M059J (cell line): ENCODE measurements at regions not wholly inside any gene's neighbourhood (a gene's known extent, or its start where the extent isn't known, plus 50 kb on each side); places are given as distances from the start of the nearest gene placed in this dataset.
A peak's percentile ranks its signal among the peaks of the same experiment; 100 is the strongest.

Experiments
- DNase-seq: peaks from one replicate; pipeline ENCODE4 v3.0.0-alpha.2; 2012; ENCODE audit warnings: low read depth

DNA sequence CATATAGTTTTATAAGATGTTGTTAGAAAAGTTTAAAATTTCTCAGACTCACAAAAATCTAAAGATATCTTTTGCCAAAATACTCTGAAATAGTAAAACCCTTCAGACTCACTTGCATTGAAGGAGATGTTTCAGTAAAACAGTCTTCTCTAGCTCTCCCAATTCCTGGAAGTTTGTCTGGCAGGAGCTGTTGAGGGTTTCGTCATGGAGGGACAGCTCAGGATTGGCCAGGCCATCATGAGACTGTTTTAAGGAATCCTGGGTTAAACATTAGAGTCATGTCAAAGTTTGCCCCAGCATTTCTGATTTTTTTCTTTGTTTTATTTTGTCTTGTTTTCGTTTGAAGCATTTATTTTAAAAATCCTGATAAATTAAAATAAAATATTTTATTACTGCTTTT, 293.8 kb upstream of the PBX1 start:
- DNase-seq, result no peak

- no peak for DNase-seq
Observed at GRCh38 chr1:164272156-164272555, 286.8 kb upstream of the PBX1 start.

DNA sequence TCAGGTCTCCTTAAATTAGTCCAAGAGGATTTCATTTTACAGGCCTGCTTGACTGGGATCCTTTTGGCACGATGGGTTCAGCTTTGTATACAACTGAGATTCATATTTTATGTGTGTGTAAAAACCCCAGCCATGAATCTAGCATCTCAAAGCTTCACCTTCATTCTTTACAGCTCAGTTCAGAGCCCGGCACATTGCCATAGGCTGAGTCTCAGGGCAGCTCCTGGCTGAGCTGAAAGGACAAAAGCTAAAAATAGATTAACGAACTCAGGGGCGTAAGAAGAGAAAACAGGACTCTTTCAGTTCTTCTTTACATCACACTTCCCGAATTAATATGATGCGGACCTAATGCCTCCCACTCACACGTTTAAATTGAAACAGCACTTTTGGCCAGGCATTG, 262.8 kb upstream of the PBX1 start:
- DNase-seq, result no peak

DNA sequence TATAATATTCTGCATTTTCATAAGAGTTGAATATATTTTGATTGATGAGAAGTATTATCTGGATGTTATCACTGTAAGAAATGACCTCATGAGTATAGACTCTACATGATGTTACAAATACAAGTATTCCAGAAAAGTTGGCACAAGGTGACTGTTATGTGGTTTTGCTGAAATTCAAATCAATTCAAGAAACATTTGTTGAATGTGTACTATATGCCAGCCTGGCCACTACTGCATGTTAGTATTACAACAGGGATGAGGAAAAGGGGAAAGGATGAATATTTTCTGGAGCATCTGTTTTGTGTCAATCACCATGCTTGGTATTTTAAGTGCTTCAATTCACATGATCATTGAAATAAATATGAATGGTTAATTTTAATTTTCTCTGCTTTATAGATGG, 250.9 kb upstream of the PBX1 start:
- DNase-seq, result no peak

GRCh38 chr1:164310166-164310565, 248.8 kb upstream of the PBX1 start:
- DNase-seq, result no peak

DNA sequence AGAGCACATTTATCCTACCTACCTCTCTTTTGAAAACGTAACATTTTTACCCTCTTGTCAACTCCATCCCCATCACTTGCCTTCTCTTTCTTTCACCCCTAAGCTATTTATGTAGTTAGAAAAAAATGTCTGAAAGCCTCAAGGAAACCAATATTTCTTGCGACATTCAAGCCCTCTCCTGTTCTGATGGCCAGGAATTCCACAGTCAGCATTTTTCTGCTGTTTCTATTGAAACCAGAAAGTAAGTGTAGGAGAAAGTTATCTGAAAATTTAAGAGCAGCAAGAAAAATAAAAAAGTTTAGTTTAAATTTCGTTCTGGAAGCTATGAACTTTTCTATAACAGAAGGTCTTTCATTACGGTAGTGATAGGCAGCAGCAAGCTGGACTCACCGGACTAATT, 247.6 kb upstream of the PBX1 start:
- no peak for DNase-seq

DNA sequence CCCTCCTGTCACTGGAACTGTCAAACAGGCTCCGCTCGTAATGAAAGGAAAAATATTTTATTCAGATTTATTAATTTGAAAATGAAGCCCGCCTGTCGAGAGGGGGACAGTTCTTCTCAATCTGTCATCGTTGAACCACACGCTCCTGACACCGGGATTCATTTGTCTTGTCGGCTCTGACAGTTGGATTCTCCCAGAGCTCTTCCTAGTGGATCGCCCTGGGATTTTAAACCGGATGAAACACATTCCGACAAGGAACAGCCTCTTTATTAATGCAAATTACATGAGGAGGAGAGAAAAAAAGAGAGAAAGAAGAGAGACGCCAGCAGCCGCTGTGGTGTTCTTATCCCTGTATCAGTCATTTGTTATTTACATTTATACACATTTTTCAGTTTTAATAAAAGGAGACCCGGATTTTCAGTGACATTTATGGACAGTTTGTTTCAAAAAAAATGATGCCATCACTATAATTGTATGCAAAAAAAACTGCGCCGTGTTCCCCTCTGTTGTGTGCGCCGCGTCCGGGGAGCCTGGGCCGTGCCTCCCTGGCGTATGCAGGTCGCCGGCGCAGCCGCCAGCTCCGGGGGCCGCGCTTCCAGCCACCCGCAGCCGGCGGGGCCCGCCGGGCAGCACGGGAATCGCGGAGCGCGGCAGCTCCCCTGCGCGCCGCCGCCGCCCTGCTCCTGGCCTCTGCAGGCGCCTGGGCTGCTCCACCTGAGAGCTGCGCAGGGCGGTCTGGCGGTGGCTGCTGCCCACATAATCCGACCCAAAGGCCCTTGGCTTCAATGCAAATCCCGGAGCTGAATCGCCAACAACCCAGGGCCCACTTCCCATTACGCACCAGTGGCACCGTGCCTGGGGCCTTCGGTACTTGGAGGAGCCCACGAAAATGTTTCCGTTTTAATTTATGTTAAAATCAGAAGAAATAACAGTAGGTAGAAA, 237.9 kb upstream of the PBX1 start:
- peak; percentile 2 for DNase-seq

GRCh38 chr1:164325786-164326185, 233.2 kb upstream of the PBX1 start:
- no peak for DNase-seq

- DNase-seq, result no peak
Observed at GRCh38 chr1:164333387-164333786, 225.6 kb upstream of the PBX1 start.

DNA sequence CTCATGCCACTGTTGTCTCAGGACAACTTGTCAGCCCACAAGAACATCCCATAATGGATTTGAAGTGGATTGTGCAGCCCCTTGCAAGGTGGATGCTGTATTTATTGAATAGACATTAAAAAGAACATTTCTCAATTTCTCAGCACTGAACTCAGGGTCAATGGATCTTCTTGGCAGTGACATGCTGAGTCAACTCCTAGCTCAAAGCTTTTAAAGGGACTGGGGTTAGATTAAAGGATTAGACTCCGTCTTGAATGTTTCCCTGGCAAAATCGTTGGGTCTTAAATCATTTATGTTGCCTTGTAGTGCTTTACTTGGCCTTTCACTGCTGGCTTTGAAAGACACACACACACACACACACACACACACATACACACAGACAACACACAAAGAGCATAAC, 221.6 kb upstream of the PBX1 start:
- no peak for DNase-seq

DNA sequence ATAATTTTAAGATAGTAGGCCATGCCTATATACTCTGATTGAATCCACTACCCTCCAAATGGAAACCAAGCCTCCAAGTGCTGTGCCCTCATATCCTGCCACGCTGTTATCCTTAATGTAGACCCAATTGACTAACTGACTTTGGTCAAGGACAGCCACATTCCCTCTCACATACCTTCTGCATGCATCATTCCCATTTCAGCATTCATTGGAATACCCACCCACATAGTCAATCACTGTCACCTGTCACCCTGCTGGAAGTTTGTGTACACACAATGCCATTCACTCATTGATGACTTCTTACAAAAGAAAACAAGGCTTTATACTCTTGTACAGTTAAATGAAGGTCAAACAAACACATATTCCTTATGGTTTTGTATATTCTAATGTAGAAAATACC, 221.1 kb upstream of the PBX1 start:
- peak; percentile 2 for DNase-seq

DNA sequence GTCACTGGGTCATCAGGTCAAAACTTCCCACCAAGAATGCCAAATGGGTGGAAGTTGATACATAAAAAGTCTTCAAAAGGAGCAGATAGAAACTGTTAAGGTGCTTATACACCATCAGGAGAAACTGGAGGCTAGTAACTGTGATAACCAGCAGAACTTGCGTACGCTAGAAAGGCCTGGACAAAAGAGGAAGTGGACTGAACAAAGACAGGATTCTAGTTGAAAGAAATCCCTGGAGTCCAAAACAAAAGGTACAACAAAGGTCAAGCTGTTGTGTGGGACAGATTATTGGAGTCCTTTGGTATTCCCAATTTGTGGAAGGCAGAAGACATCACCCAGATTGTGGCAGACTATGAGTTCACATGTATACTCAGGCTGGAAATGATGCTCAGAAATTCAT, 215.8 kb upstream of the PBX1 start:
- no peak for DNase-seq

- DNase-seq, result no peak
Observed at GRCh38 chr1:164347980-164348379, 211.0 kb upstream of the PBX1 start.

GRCh38 chr1:164356511-164356910, 202.5 kb upstream of the PBX1 start:
- DNase-seq, result no peak

DNA sequence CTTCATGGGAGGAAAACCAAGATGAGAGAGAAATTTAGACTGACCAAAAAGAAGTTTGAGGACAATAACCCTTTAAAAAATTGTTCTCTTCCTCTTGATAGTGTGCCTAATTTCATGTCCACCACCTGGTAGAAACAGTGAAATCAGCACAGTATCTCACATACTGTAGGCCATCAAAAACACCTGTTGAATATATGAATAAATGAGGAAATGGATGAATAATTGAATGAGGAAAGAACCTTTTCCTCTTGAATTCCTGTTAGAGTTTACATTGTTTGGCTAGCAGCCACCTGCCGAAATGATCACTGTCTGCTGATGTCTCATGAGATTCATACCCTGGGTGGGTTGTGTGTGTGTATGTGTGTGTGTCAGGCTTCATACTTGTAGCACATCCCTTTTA, 198.7 kb upstream of the PBX1 start:
- DNase-seq, result no peak

GRCh38 chr1:164361927-164362326, 197.1 kb upstream of the PBX1 start:
- no peak for DNase-seq

DNA sequence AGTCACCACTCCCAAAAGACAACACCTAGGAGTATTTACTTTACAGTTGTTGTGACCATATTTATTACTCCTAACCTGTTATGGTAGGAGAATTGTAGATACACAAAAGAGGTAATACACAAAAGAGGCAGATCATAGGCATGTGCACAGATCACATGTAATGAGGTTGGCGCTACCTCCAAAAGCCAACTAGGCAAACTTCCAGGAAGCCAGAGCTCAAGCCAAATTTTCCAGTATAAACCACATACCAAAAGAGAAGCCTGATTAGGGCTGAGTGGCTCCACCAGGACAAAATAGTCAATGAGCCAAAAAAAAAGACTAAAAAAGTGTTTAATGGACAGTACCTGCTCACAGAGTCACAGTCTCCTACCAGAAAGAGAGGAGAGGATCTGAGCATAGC, 195.0 kb upstream of the PBX1 start:
- no peak for DNase-seq

GRCh38 chr1:164366014-164366413, 193.0 kb upstream of the PBX1 start:
- DNase-seq, result no peak

DNA sequence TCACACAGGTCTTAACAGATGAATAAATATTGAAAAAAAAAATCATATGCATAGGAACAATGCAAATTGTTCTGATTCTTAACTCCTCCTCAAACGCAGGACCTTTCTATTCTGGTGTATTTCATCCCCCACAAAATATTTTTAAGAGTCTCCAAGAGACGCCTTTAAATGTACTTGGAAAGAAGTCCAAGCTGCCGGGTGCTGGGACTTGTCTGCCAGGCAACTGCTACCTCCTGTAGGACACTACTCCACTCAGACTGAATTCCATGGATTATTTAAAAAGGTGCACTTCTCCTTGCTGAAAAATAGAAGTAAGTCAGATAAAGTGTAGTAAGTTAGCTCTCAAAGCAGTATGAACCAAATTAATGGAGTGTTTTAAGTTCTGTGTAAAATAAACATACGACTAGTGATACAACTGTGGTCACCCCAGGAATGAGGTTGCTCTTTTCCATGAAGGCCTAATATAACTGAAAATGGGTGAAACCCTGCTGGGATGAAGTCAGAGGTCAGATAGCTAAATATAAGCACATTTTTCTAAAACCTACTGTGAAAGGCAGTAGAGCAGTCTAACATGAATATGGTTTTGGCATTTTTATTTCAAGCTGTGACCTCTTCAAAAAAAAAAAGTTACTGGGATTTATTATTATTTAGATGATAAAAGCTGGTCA, 189.2 kb upstream of the PBX1 start:
- no peak for DNase-seq

DNA sequence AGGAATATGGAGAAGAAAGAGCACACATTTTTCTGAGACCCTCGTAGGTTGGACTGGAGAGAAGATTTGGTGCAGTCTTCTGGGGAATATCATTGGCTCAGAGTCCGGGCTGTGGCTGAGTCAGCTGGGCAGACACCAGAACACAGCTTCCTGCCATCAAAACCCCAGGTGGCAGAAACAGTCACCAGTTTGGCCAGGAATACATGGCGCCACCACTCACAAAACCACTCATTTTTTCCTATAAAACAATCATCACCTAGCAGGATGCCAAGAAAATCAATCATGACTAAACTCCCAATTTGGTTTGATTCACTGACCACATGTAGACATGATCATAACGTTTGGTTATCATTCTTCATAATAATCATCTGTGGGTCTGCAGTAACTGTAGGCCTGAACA, 178.1 kb upstream of the PBX1 start:
- peak; percentile 12 for DNase-seq

DNA sequence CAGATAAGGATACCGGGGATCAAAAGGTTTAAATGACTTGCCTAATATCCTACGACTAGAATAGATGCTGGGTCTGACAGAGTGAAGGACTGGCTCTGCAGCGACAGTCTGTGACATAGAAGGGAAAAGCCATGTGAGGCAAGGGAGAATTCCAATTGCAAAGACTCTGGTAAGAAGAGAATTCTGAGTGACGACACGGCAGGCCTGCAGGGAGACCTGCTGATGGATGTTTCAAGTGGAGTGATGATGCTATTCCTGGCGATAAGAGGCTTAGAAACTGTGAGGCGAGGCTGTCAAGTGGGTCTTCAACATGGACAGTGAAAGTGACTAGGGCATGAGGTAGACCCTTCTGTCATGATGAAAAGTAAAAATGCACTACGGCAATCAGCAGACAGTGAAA, 176.6 kb upstream of the PBX1 start:
- no peak for DNase-seq

GRCh38 chr1:164384262-164384661, 174.7 kb upstream of the PBX1 start:
- no peak for DNase-seq

GRCh38 chr1:164417016-164417704, 141.8 kb upstream of the PBX1 start:
- DNase-seq, result no peak
